Brain microvascular endothelial cell (primary cell): ENCODE measurements at regions not wholly inside any gene's neighbourhood (a gene's known extent, or its start where the extent isn't known, plus 50 kb on each side); places are given as distances from the start of the nearest gene placed in this dataset.

Experiments
- DNase-seq: peaks from one replicate; pipeline ENCODE4 v3.0.0-alpha.2; 2020
- H3K27ac ChIP-seq: fragments of 250-450 bp; sonication (Bioruptor Pico); 2 replicates; pipeline ENCODE4 v1.5.1; 2020; ENCODE audit warnings: mild to moderate bottlenecking, moderate library complexity
- H3K27me3 ChIP-seq: fragments of 250-450 bp; sonication (Bioruptor Pico); replicated peaks from 2 replicates; pipeline ENCODE4 v1.5.1; 2020; ENCODE audit warnings: mild to moderate bottlenecking
- H3K36me3 ChIP-seq: fragments of 250-450 bp; sonication (Bioruptor Pico); replicated peaks from 2 replicates; pipeline ENCODE4 v1.5.1; 2020; ENCODE audit warnings: mild to moderate bottlenecking
- H3K4me3 ChIP-seq: 2 replicates; pipeline ENCODE4 v1.5.1; 2011; ENCODE audit warnings: low read depth, mild to moderate bottlenecking, control low read depth, low read length, moderate library complexity
- in situ Hi-C: cut with HindIII; loops from 2 replicates; pipeline ENCODE4 v1.10.0; 2017; ENCODE audit warnings: low sequenced_read_pairs, low pct_ligation_motif_present
- TF ChIP-seq, protein P1 (sequence below): IDR thresholded peaks from 2 replicates; pipeline ENCODE4 v1.5.1; 2011; ENCODE audit warnings: low read depth, mild to moderate bottlenecking, moderate library complexity, low read length, control low read depth, inconsistent platforms; ENCODE audit errors: missing control alignments

GRCh38 chr2:168357797-168358472 lies 98.1 kb upstream of the CERS6 start:
- no peak overlapping the region for H3K4me3 ChIP-seq
- in situ Hi-C loops: no loop called here
- H3K27me3 ChIP-seq: no peaks in the 10 kb centered on the region
- DNase-seq: no peak
- TF ChIP-seq, protein P1, sequence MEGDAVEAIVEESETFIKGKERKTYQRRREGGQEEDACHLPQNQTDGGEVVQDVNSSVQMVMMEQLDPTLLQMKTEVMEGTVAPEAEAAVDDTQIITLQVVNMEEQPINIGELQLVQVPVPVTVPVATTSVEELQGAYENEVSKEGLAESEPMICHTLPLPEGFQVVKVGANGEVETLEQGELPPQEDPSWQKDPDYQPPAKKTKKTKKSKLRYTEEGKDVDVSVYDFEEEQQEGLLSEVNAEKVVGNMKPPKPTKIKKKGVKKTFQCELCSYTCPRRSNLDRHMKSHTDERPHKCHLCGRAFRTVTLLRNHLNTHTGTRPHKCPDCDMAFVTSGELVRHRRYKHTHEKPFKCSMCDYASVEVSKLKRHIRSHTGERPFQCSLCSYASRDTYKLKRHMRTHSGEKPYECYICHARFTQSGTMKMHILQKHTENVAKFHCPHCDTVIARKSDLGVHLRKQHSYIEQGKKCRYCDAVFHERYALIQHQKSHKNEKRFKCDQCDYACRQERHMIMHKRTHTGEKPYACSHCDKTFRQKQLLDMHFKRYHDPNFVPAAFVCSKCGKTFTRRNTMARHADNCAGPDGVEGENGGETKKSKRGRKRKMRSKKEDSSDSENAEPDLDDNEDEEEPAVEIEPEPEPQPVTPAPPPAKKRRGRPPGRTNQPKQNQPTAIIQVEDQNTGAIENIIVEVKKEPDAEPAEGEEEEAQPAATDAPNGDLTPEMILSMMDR: no peak
- no peak overlapping the region for H3K27ac ChIP-seq
- no peaks in the 10 kb centered on the region for H3K36me3 ChIP-seq

- DNase-seq: no peak
- Histone ChIP-seq H3K36me3 (no peaks in the 10 kb centered on the region), H3K4me3 (no peak overlapping the region), H3K27ac (no peak overlapping the region), H3K27me3 (no peaks in the 10 kb centered on the region)
- TF ChIP-seq, protein P1: no peak
- in situ Hi-C loops: no loop called here
Observed at GRCh38 chr2:168359082-168359481, 97.0 kb upstream of the CERS6 start.

- Histone ChIP-seq H3K27ac (no peak overlapping the region), H3K36me3 (no peaks in the 10 kb centered on the region), H3K27me3 (no peaks in the 10 kb centered on the region), H3K4me3 (no peak overlapping the region)
- DNase-seq: no peak
- TF ChIP-seq, protein P1: no peak
- in situ Hi-C loops: no loop called here
Observed at GRCh38 chr2:168363347-168364092, 92.6 kb upstream of the CERS6 start.

- Histone ChIP-seq H3K27me3 (no peaks in the 10 kb centered on the region), H3K27ac (no peak overlapping the region), H3K36me3 (no peaks in the 10 kb centered on the region), H3K4me3 (no peak overlapping the region)
- DNase-seq: no peak
- TF ChIP-seq, protein P1: no peak
- in situ Hi-C loops: no loop called here
Observed at GRCh38 chr2:168365094-168365621, 90.9 kb upstream of the CERS6 start.

GRCh38 chr2:168369031-168369430 lies 87.0 kb upstream of the CERS6 start:
- in situ Hi-C loops: no loop called here
- DNase-seq: no peak
- no peaks in the 10 kb centered on the region for H3K27me3 ChIP-seq
- no peak overlapping the region for H3K4me3 ChIP-seq
- TF ChIP-seq, protein P1: no peak
- H3K36me3 ChIP-seq: no peaks in the 10 kb centered on the region
- no peak overlapping the region for H3K27ac ChIP-seq
